ENCODE measurements at regions not wholly inside any gene's neighbourhood (a gene's known extent, or its start where the extent isn't known, plus 50 kb on each side); places are given as distances from the start of the nearest gene placed in this dataset.

- TF ChIP-seq, protein P1, sequence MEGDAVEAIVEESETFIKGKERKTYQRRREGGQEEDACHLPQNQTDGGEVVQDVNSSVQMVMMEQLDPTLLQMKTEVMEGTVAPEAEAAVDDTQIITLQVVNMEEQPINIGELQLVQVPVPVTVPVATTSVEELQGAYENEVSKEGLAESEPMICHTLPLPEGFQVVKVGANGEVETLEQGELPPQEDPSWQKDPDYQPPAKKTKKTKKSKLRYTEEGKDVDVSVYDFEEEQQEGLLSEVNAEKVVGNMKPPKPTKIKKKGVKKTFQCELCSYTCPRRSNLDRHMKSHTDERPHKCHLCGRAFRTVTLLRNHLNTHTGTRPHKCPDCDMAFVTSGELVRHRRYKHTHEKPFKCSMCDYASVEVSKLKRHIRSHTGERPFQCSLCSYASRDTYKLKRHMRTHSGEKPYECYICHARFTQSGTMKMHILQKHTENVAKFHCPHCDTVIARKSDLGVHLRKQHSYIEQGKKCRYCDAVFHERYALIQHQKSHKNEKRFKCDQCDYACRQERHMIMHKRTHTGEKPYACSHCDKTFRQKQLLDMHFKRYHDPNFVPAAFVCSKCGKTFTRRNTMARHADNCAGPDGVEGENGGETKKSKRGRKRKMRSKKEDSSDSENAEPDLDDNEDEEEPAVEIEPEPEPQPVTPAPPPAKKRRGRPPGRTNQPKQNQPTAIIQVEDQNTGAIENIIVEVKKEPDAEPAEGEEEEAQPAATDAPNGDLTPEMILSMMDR (IDR thresholded peaks at IDR 0.05) = no peak
- TF ChIP-seq POLR2A (IDR thresholded peaks at IDR 0.05) = no peak
These were observed 149.5 kb upstream of the ADGRL4 start for GRCh38 chr1:79155991-79156390.
